ENCODE measurements at regions not wholly inside any gene's neighbourhood (a gene's known extent, or its start where the extent isn't known, plus 50 kb on each side); places are given as distances from the start of the nearest gene placed in this dataset.

DNA sequence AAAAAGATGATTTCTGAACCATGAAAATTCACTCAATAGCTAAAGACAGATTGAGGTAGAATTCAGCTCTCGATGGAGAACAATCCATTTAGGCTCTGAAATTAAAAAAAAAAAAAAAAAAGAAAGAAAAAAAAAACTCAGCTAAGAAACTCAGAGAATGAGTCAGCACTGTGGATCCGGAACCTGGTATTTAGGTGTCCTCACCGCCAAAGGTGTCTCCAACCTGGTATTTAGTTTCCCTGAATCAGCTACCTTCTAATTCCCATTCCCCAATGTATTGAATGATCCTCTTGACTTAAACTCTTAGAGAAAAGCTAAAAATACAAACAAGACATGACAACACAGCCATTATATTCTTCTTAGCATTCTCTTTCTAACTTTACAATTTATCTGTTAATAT, 150.3 kb upstream of the RASGEF1B start:
- TF ChIP-seq CTCF (IDR thresholded peaks at IDR 0.05): no peak
- TF ChIP-seq POLR2A (IDR thresholded peaks at IDR 0.05): no peak
- TF ChIP-seq POLR2AphosphoS5 (IDR thresholded peaks at IDR 0.05): no peak
